ENCODE measurements at regions not wholly inside any gene's neighbourhood (a gene's known extent, or its start where the extent isn't known, plus 50 kb on each side); places are given as distances from the start of the nearest gene placed in this dataset.

- Mint-ChIP-seq H3K9me3 (peaks cover 4% of the 10 kb centered on the region), H3K4me3 (no peak overlapping the region), H3K36me3 (ENCODE audit: low read depth) (no peaks in the 10 kb centered on the region), H3K4me1 (no peaks in the 10 kb centered on the region), H3K27me3 (ENCODE audit: low read depth) (no peaks in the 10 kb centered on the region), H3K27ac (ENCODE audit: unreplicated experiment) (no peak overlapping the region)
- DNase-seq (ENCODE audit: low read depth, low spot score): no peak
- TF ChIP-seq CTCF (conservative IDR thresholded peaks at IDR 0.05): no peak
These were observed 225.0 kb upstream of the ARID2 start for GRCh38 chr12:45504316-45505010.

- no peak for DNase-seq (ENCODE audit: low read depth, low spot score)
- Mint-ChIP-seq H3K36me3 (ENCODE audit: low read depth) (no peaks in the 10 kb centered on the region), H3K4me1 (no peaks in the 10 kb centered on the region), H3K27ac (ENCODE audit: unreplicated experiment) (no peak overlapping the region), H3K9me3 (peaks cover 9% of the 10 kb centered on the region), H3K4me3 (no peak overlapping the region), H3K27me3 (ENCODE audit: low read depth) (no peaks in the 10 kb centered on the region)
- no peak for TF ChIP-seq CTCF (conservative IDR thresholded peaks at IDR 0.05)
These were observed 220.3 kb upstream of the ARID2 start for GRCh38 chr12:45509187-45509586.

- no peak for TF ChIP-seq CTCF (conservative IDR thresholded peaks at IDR 0.05)
- Mint-ChIP-seq H3K4me3 (no peak overlapping the region), H3K4me1 (no peaks in the 10 kb centered on the region), H3K27me3 (ENCODE audit: low read depth) (no peaks in the 10 kb centered on the region), H3K9me3 (peaks cover 9% of the 10 kb centered on the region), H3K36me3 (ENCODE audit: low read depth) (no peaks in the 10 kb centered on the region), H3K27ac (ENCODE audit: unreplicated experiment) (no peak overlapping the region)
- no peak for DNase-seq (ENCODE audit: low read depth, low spot score)
These were observed 219.9 kb upstream of the ARID2 start for GRCh38 chr12:45509621-45510020.

GRCh38 chr12:45517381-45517780 lies 212.1 kb upstream of the ARID2 start:
- Mint-ChIP-seq H3K27ac (ENCODE audit: unreplicated experiment) (no peak overlapping the region), H3K27me3 (ENCODE audit: low read depth) (no peaks in the 10 kb centered on the region), H3K9me3 (peaks cover 1% of the 10 kb centered on the region), H3K4me3 (no peak overlapping the region), H3K36me3 (ENCODE audit: low read depth) (no peaks in the 10 kb centered on the region), H3K4me1 (no peaks in the 10 kb centered on the region)
- TF ChIP-seq CTCF (conservative IDR thresholded peaks at IDR 0.05): no peak
- no peak for DNase-seq (ENCODE audit: low read depth, low spot score)

GRCh38 chr12:45518291-45519235 lies 210.9 kb upstream of the ARID2 start:
- no peak for TF ChIP-seq CTCF (conservative IDR thresholded peaks at IDR 0.05)
- Mint-ChIP-seq H3K4me1 (no peaks in the 10 kb centered on the region), H3K36me3 (ENCODE audit: low read depth) (no peaks in the 10 kb centered on the region), H3K9me3 (peaks cover 5% of the 10 kb centered on the region), H3K27me3 (ENCODE audit: low read depth) (no peaks in the 10 kb centered on the region), H3K27ac (ENCODE audit: unreplicated experiment) (peak overlapping the region; percentile 15), H3K4me3 (no peak overlapping the region)
- no peak for DNase-seq (ENCODE audit: low read depth, low spot score)
